ENCODE measurements at regions not wholly inside any gene's neighbourhood (a gene's known extent, or its start where the extent isn't known, plus 50 kb on each side); places are given as distances from the start of the nearest gene placed in this dataset.
A peak's percentile ranks its signal among the peaks of the same experiment; 100 is the strongest.

- TF ChIP-seq TCF7L2 (IDR thresholded peaks at IDR 0.05; ENCODE audit: borderline replicate concordance, extremely low read depth, insufficient read depth, insufficient read length) (no peak), EZH2phosphoT487 (IDR thresholded peaks at IDR 0.05; ENCODE audit: borderline replicate concordance) (no peak), CTCF (IDR thresholded peaks at IDR 0.05 in 2 of 3, conservative IDR thresholded peaks at IDR 0.05 in 1 of 3; ENCODE audit: borderline replicate concordance in 1 of 3, insufficient read depth in 1 of 3, low read depth in 2 of 3, low read length in 2 of 3) (no peak), SIN3A (IDR thresholded peaks at IDR 0.05; ENCODE audit: low read depth) (no peak), SP1 (IDR thresholded peaks at IDR 0.05; ENCODE audit: low read depth) (no peak), RAD21 (IDR thresholded peaks at IDR 0.05; ENCODE audit: low read depth) (no peak)
Observed at GRCh38 chr18:1090758-1091157, 186.1 kb downstream of the ADCYAP1 start (continued).

DNA sequence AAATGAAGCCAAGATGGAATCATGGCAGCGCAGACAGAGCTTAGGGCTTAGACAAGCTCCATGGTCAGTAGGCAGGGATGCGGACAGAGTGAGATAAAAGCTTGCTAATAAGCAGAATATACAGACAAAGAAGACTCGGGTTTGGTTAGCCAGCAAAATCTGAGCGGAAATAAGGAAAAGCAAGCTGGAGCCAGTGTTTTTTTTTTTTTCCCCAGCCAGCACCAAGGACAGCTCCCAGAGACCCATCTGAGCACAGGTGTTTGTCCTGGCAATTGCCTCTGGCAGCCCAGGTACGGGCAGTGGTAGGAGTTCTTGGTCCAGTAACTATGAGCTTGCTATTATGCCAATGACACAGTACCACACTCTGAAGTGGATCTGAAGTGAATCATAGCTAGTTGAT is 187.6 kb downstream of the ADCYAP1 start:
- POLR2A ChIA-PET, result no interaction called here
- Histone ChIP-seq H3K36me3 (ENCODE audit: control insufficient read depth in 1 of 2, insufficient read depth in 2 of 2, low read length in 2 of 2) (no peaks in the 10 kb centered on the region), H3K27ac (ENCODE audit: low read depth, low read length) (no peak overlapping the region), H3K9me2 (ENCODE audit: insufficient read depth) (no peaks in the 10 kb centered on the region), H3K4me3 (replicated peaks in 1 of 2; ENCODE audit: low read depth in 1 of 2, low read length in 2 of 2) (no peak overlapping the region), H3K4me2 (ENCODE audit: low read length) (no peak overlapping the region), H3K9me3 (ENCODE audit: control insufficient read depth in 1 of 2, insufficient read depth in 1 of 2, low read depth in 1 of 2, low read length in 2 of 2) (no peaks in the 10 kb centered on the region), H4K20me1 (ENCODE audit: insufficient read depth) (no peaks in the 10 kb centered on the region), H3K9ac (ENCODE audit: low read length) (no peak overlapping the region), H3K79me2 (ENCODE audit: insufficient read depth, low read length) (no peaks in the 10 kb centered on the region), H3K4me1 (ENCODE audit: control insufficient read depth in 1 of 2, insufficient read depth in 2 of 2, low read length in 2 of 2) (no peaks in the 10 kb centered on the region), H3K27me3 (ENCODE audit: insufficient read depth, low read length) (peaks cover 9% of the 10 kb centered on the region), H2AFZ (ENCODE audit: low read depth, low read length, poor library complexity, severe bottlenecking) (no peak overlapping the region)
- CTCF ChIA-PET, result no interaction called here
- intact Hi-C loops (cut with micrococcal nuclease), result loop anchor here (5.0 kb wide), 1 partner anchor 50 kb away; no protein-coding TSS in a partner anchor
- no peak for DNase-seq (ENCODE audit: low read depth, low spot score)
- BruUV-seq (replicated peaks), result no TSS peak
- TF ChIP-seq CBX3 (IDR thresholded peaks at IDR 0.05; ENCODE audit: low read depth), result no peak
- TF ChIP-seq, protein P1, sequence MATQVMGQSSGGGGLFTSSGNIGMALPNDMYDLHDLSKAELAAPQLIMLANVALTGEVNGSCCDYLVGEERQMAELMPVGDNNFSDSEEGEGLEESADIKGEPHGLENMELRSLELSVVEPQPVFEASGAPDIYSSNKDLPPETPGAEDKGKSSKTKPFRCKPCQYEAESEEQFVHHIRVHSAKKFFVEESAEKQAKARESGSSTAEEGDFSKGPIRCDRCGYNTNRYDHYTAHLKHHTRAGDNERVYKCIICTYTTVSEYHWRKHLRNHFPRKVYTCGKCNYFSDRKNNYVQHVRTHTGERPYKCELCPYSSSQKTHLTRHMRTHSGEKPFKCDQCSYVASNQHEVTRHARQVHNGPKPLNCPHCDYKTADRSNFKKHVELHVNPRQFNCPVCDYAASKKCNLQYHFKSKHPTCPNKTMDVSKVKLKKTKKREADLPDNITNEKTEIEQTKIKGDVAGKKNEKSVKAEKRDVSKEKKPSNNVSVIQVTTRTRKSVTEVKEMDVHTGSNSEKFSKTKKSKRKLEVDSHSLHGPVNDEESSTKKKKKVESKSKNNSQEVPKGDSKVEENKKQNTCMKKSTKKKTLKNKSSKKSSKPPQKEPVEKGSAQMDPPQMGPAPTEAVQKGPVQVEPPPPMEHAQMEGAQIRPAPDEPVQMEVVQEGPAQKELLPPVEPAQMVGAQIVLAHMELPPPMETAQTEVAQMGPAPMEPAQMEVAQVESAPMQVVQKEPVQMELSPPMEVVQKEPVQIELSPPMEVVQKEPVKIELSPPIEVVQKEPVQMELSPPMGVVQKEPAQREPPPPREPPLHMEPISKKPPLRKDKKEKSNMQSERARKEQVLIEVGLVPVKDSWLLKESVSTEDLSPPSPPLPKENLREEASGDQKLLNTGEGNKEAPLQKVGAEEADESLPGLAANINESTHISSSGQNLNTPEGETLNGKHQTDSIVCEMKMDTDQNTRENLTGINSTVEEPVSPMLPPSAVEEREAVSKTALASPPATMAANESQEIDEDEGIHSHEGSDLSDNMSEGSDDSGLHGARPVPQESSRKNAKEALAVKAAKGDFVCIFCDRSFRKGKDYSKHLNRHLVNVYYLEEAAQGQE (IDR thresholded peaks at IDR 0.05; ENCODE audit: low read depth), result peak; percentile 80
- no peak for TF ChIP-seq SP1 (IDR thresholded peaks at IDR 0.05; ENCODE audit: low read depth)
- RAD21 ChIA-PET (ENCODE audit: low non-redundant PET in 1 of 2, low total read pairs in 2 of 2, uncharacterized antibody in 2 of 2, unreplicated experiment in 2 of 2), result no interaction called here
- no peak for ATAC-seq
